DMS79 treated with DMSO at 0.1 percent for 48 hours (cell line): ENCODE measurements at regions not wholly inside any gene's neighbourhood (a gene's known extent, or its start where the extent isn't known, plus 50 kb on each side); places are given as distances from the start of the nearest gene placed in this dataset.

Experiments
- DNase-seq: peaks from one replicate; lab custom pipeline; 2025; lab: John Stamatoyannopoulos, UW

DNA sequence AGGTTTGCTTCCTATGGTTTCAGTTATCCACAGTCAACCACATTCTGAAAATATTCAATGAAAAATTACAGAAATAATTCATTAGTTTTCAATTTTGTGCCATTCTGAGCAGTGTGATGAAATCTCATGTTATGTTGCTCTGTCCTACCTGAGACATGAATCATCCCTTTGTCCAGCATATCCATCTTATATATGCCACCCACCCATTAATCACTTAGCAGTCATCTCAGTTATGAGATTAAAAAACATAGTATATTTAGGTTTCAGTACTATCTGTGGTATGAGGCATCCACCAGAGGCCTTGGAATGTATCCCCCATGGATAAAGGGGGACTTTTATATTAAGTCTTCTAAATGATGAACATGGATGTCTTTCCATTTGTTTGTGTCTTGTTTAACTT is 64.7 kb upstream of the PROK2 start:
- no peak for DNase-seq

DNA sequence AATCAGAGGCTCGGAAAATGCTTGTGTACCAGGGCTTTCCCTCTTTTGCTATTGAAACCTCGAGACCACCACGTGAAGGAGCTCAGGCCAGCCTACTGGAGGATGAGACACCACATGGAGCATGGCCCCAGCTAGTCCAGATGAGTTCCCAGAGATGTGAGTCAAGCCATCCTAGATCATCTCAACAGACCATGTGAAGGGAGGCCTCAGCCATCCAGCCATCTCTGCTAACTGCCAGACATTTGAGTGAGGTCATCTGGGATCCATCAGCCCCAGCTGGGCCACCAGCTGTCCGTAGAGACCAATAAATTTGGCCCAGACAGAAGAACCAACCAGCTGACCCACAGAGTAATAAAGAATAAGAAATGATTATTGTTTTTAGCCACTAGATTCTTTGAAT is 62.8 kb upstream of the PROK2 start:
- DNase-seq = no peak

GRCh38 chr3:71846185-71846584 is 61.2 kb upstream of the PROK2 start:
- no peak for DNase-seq

GRCh38 chr3:71843071-71843470 is 58.1 kb upstream of the PROK2 start:
- no peak for DNase-seq

DNA sequence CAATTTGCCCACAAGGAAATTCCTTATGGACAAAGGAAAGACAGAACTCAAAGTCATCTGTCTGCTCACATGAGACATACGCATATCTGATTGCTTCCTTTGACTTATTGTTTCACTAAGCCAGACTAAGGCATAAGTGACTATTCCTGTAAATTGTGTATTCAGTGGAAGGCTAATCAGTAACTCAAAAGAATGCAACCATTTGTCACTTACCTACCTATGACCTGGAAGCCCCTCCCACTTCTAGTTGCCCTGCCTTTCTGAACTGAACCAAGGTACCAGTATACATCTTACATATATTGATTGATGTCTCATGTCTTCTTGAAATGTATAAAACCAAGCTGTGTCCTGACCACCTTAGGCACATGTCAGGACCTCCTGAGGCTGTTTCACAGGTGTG is 53.5 kb upstream of the PROK2 start:
- DNase-seq = no peak
